Liver (tissue), 3 donors: ENCODE measurements at regions not wholly inside any gene's neighbourhood (a gene's known extent, or its start where the extent isn't known, plus 50 kb on each side); places are given as distances from the start of the nearest gene placed in this dataset.

ENCODE experiments used
- ATF3 ChIP-seq: IDR thresholded peaks from 2 replicates; pipeline ENCODE4 v1.6.1; 2016; ENCODE audit warnings: antibody characterized with exemption
- CTCF ChIP-seq: fragments of 150-350 bp; IDR thresholded peaks from 2 replicates; pipeline ENCODE4 v1.5.1; 2017; ENCODE audit warnings: improper control_type of control experiment, low read depth, low read length; ENCODE audit not compliant: missing input control
- GABPA ChIP-seq, 2 donors: IDR thresholded peaks in 1 of 2; conservative IDR thresholded peaks in 1 of 2; 2 replicates each; pipeline ENCODE4 v1.6.1; 2016; ENCODE audit warnings: antibody characterized with exemption in 2 of 2, mild to moderate bottlenecking in 1 of 2, moderate library complexity in 1 of 2
- HNF4A ChIP-seq, 2 donors: conservative IDR thresholded peaks; 2 replicates each; pipeline ENCODE4 v1.6.1; 2016; ENCODE audit warnings: antibody characterized with exemption in 2 of 2, mild to moderate bottlenecking in 2 of 2
- HNF4G ChIP-seq: IDR thresholded peaks from 2 replicates; pipeline ENCODE4 v1.6.1; 2016; ENCODE audit warnings: antibody characterized with exemption
- JUND ChIP-seq, 2 donors: IDR thresholded peaks; 2 replicates each; pipeline ENCODE4 v1.6.1; 2016; ENCODE audit warnings: antibody characterized with exemption in 2 of 2
- MAX ChIP-seq: IDR thresholded peaks from 2 replicates; pipeline ENCODE4 v1.6.1; 2016; ENCODE audit warnings: antibody characterized with exemption
- NR2F2 ChIP-seq: IDR thresholded peaks from 2 replicates; pipeline ENCODE4 v1.6.1; 2016; ENCODE audit warnings: antibody characterized with exemption
- RAD21 ChIP-seq, 2 donors: IDR thresholded peaks; 2 replicates each; pipeline ENCODE4 v1.6.1; 2016; ENCODE audit warnings: antibody characterized with exemption in 2 of 2, mild to moderate bottlenecking in 2 of 2
- REST ChIP-seq: IDR thresholded peaks from 2 replicates; pipeline ENCODE4 v1.6.1; 2016; ENCODE audit warnings: antibody characterized with exemption, mild to moderate bottlenecking
- RXRA ChIP-seq, 2 donors: IDR thresholded peaks; 2 replicates each; pipeline ENCODE4 v1.6.1; 2017 to 2018; ENCODE audit warnings: antibody characterized with exemption in 2 of 2, mild to moderate bottlenecking in 1 of 2
- TAF1 ChIP-seq: conservative IDR thresholded peaks from 2 replicates; pipeline ENCODE4 v1.6.1; 2016; ENCODE audit warnings: antibody characterized with exemption, mild to moderate bottlenecking
- YY1 ChIP-seq: IDR thresholded peaks from 2 replicates; pipeline ENCODE4 v1.6.1; 2016; ENCODE audit warnings: antibody characterized with exemption, mild to moderate bottlenecking
- ZBTB33 ChIP-seq: IDR thresholded peaks from 2 replicates; pipeline ENCODE4 v1.6.1; 2016; ENCODE audit warnings: antibody characterized with exemption
- donor health status: healthy.
- donor health status: healthy.

GRCh38 chr2:146806364-146807005 is 1038.3 kb upstream of the ACVR2A start:
- no peak for TF ChIP-seq CTCF
- TF ChIP-seq MAX, result no peak
- no peak for TF ChIP-seq ZBTB33
- no peak for TF ChIP-seq YY1
- TF ChIP-seq RXRA (IDR thresholded peaks at IDR 0.05), result no peak
- TF ChIP-seq TAF1, result no peak
- TF ChIP-seq GABPA (IDR thresholded peaks at IDR 0.05 in 1 of 2, conservative IDR thresholded peaks at IDR 0.05 in 1 of 2), result no peak
- no peak for TF ChIP-seq HNF4G
- no peak for TF ChIP-seq NR2F2
- no peak for TF ChIP-seq REST
- no peak for TF ChIP-seq RAD21 (IDR thresholded peaks at IDR 0.05)
- TF ChIP-seq JUND (IDR thresholded peaks at IDR 0.05), result no peak
- TF ChIP-seq ATF3, result no peak
- no peak for TF ChIP-seq HNF4A (conservative IDR thresholded peaks at IDR 0.05)
